WTC11 (cell line): ENCODE measurements at regions not wholly inside any gene's neighbourhood (a gene's known extent, or its start where the extent isn't known, plus 50 kb on each side); places are given as distances from the start of the nearest gene placed in this dataset.
"Not testable (repeated sequence)": the region's sequence is repeated elsewhere in the genome, so short reads cannot be mapped to it uniquely, and the experiment has no call there.

ENCODE experiments used
- ATAC-seq: fragments of 200-7000 bp; cut with Tn5 transposase; 2 replicates; pipeline ENCODE4 v1.10.0; 2021; ENCODE audit warnings: mild to moderate bottlenecking, moderate library complexity
- CTCF ChIA-PET: fragments of 300-600 bp; sonication (Branson Sonifier 250); formaldehyde crosslinking; loops from one replicate; lab custom pipeline; 2021; ENCODE audit warnings: antibody characterized with exemption; lab: Charles Lee
- POLR2A ChIA-PET: fragments of 350-600 bp; sonication (Branson Sonifier 250); formaldehyde crosslinking; loops from one replicate; lab custom pipeline; 2021; ENCODE audit warnings: antibody characterized with exemption; lab: Charles Lee
- DNase-seq: peaks from one replicate; pipeline ENCODE4 v3.0.0; 2021; ENCODE audit warnings: low spot score
- H3K27ac Mint-ChIP-seq: 2 replicates; pipeline ENCODE4 v1.8.0; 2021; ENCODE audit warnings: mixed read lengths
- H3K27me3 Mint-ChIP-seq: 2 replicates; pipeline ENCODE4 v1.8.0; 2021; ENCODE audit warnings: low read depth, mild to moderate bottlenecking, moderate library complexity, mixed read lengths
- H3K36me3 Mint-ChIP-seq: 2 replicates; pipeline ENCODE4 v1.8.0; 2021; ENCODE audit warnings: mixed read lengths
- H3K4me1 Mint-ChIP-seq: 2 replicates; pipeline ENCODE4 v1.8.0; 2022; ENCODE audit warnings: mixed read lengths
- H3K4me3 Mint-ChIP-seq: 2 replicates; pipeline ENCODE4 v1.8.0; 2021; ENCODE audit warnings: mild to moderate bottlenecking, moderate library complexity, mixed read lengths
- H3K9me3 Mint-ChIP-seq: 2 replicates; pipeline ENCODE4 v1.8.0; 2021; ENCODE audit warnings: mixed read lengths
- ELF4 ChIP-seq: sonication (generic); formaldehyde crosslinking; IDR thresholded peaks from 2 replicates; pipeline ENCODE4 v1.8.1; 2022; ENCODE audit warnings: low read depth, mild to moderate bottlenecking, moderate library complexity, missing genetic modification reagents
- FOXJ3 ChIP-seq: sonication (generic); formaldehyde crosslinking; IDR thresholded peaks from 2 replicates; pipeline ENCODE4 v1.9.0; 2021; ENCODE audit warnings: missing genetic modification reagents, mild to moderate bottlenecking, borderline replicate concordance
- FOXP1 ChIP-seq: sonication (generic); formaldehyde crosslinking; IDR thresholded peaks from 2 replicates; pipeline ENCODE4 v1.8.0; 2022; ENCODE audit warnings: missing genetic modification reagents, mild to moderate bottlenecking, moderate library complexity, borderline replicate concordance
- GRHL2 ChIP-seq: fragments of 250-450 bp; sonication (Bioruptor Pico); IDR thresholded peaks from 2 replicates; pipeline ENCODE4 v1.8.0; 2022; ENCODE audit warnings: mild to moderate bottlenecking, moderate library complexity; ENCODE audit not compliant: insufficient replicate concordance, severe bottlenecking
- HMGA2 ChIP-seq: fragments of 250-450 bp; sonication (Bioruptor Pico); IDR thresholded peaks from 2 replicates; pipeline ENCODE4 v1.4.0; 2021; ENCODE audit warnings: mild to moderate bottlenecking, moderate library complexity
- IRF2 ChIP-seq: sonication (generic); formaldehyde crosslinking; IDR thresholded peaks from 2 replicates; pipeline ENCODE4 v1.8.0; 2022; ENCODE audit warnings: low read depth, missing genetic modification reagents, borderline replicate concordance
- NR1H2 ChIP-seq: sonication (generic); formaldehyde crosslinking; IDR thresholded peaks from 2 replicates; pipeline ENCODE4 v1.9.0; 2021; ENCODE audit warnings: mild to moderate bottlenecking, moderate library complexity, missing genetic modification reagents
- RELA ChIP-seq: sonication (generic); formaldehyde crosslinking; IDR thresholded peaks from 2 replicates; pipeline ENCODE4 v1.8.1; 2022; ENCODE audit warnings: missing genetic modification reagents, mild to moderate bottlenecking, borderline replicate concordance
- ZNF416 ChIP-seq: fragments of 250-450 bp; sonication (Bioruptor Pico); IDR thresholded peaks from 2 replicates; pipeline ENCODE4 v1.9.0; 2021; ENCODE audit warnings: mild to moderate bottlenecking, inconsistent platforms
- ZNF671 ChIP-seq: fragments of 250-450 bp; sonication (Bioruptor Pico); IDR thresholded peaks from 2 replicates; pipeline ENCODE4 v1.8.0; 2021; ENCODE audit warnings: mild to moderate bottlenecking
- TF ChIP-seq, protein P1 (sequence below): sonication (generic); formaldehyde crosslinking; IDR thresholded peaks from 2 replicates; pipeline ENCODE4 v1.8.1; 2023; ENCODE audit warnings: mild to moderate bottlenecking, missing genetic modification reagents
- TF ChIP-seq, protein P2 (sequence below): fragments of 250-450 bp; sonication (Bioruptor Pico); IDR thresholded peaks from 2 replicates; pipeline ENCODE4 v1.8.0; 2021; ENCODE audit warnings: mild to moderate bottlenecking
- TF ChIP-seq, protein P3 (sequence below): sonication (generic); formaldehyde crosslinking; IDR thresholded peaks from 2 replicates; pipeline ENCODE4 v1.8.0; 2022; ENCODE audit warnings: mild to moderate bottlenecking, missing genetic modification reagents
- TF ChIP-seq, protein P4 (sequence below): sonication (generic); formaldehyde crosslinking; IDR thresholded peaks from 2 replicates; pipeline ENCODE4 v1.8.0; 2022; ENCODE audit warnings: mild to moderate bottlenecking, missing genetic modification reagents
- TF ChIP-seq, protein P5 (sequence below): sonication (generic); formaldehyde crosslinking; IDR thresholded peaks from 2 replicates; pipeline ENCODE4 v1.8.0; 2022; ENCODE audit warnings: mild to moderate bottlenecking, missing genetic modification reagents
- TF ChIP-seq, protein P6 (sequence below): sonication (generic); formaldehyde crosslinking; IDR thresholded peaks from 2 replicates; pipeline ENCODE4 v1.8.1; 2023; ENCODE audit warnings: mild to moderate bottlenecking, missing genetic modification reagents, moderate library complexity
- TF ChIP-seq, protein P7 (sequence below): fragments of 250-450 bp; sonication (Bioruptor Pico); IDR thresholded peaks from 2 replicates; pipeline ENCODE4 v1.9.0; 2021; ENCODE audit warnings: mild to moderate bottlenecking
- TF ChIP-seq, protein P8 (sequence below): fragments of 250-450 bp; sonication (Bioruptor Pico); conservative IDR thresholded peaks from 2 replicates; pipeline ENCODE4 v1.9.0; 2021; ENCODE audit warnings: mild to moderate bottlenecking
- TF ChIP-seq, protein P9 (sequence below): sonication (generic); formaldehyde crosslinking; IDR thresholded peaks from 2 replicates; pipeline ENCODE4 v1.8.0; 2022; ENCODE audit warnings: mild to moderate bottlenecking, missing genetic modification reagents
- TF ChIP-seq, protein P10 (sequence below): sonication (generic); formaldehyde crosslinking; IDR thresholded peaks from 2 replicates; pipeline ENCODE4 v1.8.1; 2023; ENCODE audit warnings: mild to moderate bottlenecking, moderate library complexity, missing genetic modification reagents

DNA sequence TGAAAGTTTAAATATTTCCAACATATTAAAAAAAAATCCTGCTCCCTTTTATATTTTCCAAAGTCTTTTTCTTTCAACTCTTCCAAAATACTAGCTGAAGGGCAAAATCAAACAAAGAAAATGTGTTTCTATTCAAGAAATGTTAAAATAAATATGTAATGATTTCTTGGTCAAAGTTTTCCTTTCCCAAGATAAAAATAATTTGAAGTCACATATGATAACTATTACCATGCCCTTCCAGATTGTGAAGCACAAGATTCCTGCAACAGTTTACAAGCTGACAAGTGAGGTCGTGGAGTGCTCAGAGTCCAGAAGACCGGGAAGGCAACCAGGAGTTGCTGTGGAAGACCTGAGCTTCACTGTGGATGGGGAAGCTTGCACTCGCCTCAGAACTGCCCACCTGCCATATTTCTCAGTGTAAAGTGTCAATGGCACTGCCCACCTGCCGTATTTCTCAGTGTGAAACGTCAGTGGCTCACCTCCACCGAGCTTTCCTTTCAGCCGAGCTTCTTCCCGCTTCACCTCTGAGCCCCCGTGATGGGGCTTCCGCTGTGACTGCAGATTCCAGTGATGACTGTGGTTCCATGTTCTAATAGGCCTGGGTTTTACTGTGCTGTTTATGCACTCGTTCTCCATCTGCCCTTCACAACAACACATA is 160.5 kb downstream of the THBS2 start (continued):
- TF ChIP-seq, protein P1, sequence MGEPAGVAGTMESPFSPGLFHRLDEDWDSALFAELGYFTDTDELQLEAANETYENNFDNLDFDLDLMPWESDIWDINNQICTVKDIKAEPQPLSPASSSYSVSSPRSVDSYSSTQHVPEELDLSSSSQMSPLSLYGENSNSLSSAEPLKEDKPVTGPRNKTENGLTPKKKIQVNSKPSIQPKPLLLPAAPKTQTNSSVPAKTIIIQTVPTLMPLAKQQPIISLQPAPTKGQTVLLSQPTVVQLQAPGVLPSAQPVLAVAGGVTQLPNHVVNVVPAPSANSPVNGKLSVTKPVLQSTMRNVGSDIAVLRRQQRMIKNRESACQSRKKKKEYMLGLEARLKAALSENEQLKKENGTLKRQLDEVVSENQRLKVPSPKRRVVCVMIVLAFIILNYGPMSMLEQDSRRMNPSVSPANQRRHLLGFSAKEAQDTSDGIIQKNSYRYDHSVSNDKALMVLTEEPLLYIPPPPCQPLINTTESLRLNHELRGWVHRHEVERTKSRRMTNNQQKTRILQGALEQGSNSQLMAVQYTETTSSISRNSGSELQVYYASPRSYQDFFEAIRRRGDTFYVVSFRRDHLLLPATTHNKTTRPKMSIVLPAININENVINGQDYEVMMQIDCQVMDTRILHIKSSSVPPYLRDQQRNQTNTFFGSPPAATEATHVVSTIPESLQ (CRISPR knock-in tag), result no peak
- TF ChIP-seq NR1H2, result no peak
- TF ChIP-seq GRHL2, result no peak
- TF ChIP-seq ZNF671 (CRISPR knock-in tag), result no peak
- TF ChIP-seq, all 79 proteins: peak for 0

DNA sequence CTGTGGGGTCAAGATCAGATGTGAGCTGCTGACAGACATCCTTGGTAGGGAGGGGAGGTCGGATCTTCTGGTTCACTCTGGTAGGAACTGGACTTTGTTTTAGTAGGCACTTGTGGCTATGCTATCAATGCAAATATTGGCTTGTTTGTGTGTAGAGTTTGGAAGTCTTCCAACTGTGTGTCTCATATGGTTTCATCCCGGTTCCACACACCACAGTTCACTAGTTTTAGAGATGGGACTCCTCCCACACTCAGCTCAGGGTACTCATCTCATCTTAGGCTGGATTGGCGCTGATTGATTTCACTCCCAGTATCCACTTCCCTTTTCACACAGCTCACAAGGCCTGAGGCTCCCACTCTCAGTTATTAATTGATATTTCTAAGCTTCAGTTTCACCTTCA is 161.3 kb downstream of the THBS2 start:
- Mint-ChIP-seq H3K27ac (no peak overlapping the region), H3K4me3 (no peak overlapping the region), H3K27me3 (peaks cover 3% of the 10 kb centered on the region), H3K9me3 (peaks cover 72% of the 10 kb centered on the region), H3K4me1 (peaks cover 10% of the 10 kb centered on the region), H3K36me3 (peaks cover 55% of the 10 kb centered on the region)
- ATAC-seq (no peak), DNase-seq (no peak)
- POLR2A ChIA-PET, result no interaction called here
- TF ChIP-seq, protein P2, sequence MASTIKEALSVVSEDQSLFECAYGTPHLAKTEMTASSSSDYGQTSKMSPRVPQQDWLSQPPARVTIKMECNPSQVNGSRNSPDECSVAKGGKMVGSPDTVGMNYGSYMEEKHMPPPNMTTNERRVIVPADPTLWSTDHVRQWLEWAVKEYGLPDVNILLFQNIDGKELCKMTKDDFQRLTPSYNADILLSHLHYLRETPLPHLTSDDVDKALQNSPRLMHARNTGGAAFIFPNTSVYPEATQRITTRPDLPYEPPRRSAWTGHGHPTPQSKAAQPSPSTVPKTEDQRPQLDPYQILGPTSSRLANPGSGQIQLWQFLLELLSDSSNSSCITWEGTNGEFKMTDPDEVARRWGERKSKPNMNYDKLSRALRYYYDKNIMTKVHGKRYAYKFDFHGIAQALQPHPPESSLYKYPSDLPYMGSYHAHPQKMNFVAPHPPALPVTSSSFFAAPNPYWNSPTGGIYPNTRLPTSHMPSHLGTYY (CRISPR knock-in tag), result no peak
- TF ChIP-seq, protein P3, sequence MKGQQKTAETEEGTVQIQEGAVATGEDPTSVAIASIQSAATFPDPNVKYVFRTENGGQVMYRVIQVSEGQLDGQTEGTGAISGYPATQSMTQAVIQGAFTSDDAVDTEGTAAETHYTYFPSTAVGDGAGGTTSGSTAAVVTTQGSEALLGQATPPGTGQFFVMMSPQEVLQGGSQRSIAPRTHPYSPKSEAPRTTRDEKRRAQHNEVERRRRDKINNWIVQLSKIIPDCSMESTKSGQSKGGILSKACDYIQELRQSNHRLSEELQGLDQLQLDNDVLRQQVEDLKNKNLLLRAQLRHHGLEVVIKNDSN (CRISPR knock-in tag), result no peak
- TF ChIP-seq, protein P4, sequence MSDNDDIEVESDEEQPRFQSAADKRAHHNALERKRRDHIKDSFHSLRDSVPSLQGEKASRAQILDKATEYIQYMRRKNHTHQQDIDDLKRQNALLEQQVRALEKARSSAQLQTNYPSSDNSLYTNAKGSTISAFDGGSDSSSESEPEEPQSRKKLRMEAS (CRISPR knock-in tag), result no peak
- TF ChIP-seq, protein P5, sequence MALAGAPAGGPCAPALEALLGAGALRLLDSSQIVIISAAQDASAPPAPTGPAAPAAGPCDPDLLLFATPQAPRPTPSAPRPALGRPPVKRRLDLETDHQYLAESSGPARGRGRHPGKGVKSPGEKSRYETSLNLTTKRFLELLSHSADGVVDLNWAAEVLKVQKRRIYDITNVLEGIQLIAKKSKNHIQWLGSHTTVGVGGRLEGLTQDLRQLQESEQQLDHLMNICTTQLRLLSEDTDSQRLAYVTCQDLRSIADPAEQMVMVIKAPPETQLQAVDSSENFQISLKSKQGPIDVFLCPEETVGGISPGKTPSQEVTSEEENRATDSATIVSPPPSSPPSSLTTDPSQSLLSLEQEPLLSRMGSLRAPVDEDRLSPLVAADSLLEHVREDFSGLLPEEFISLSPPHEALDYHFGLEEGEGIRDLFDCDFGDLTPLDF (CRISPR knock-in tag), result no peak
- no peak for TF ChIP-seq HMGA2 (CRISPR knock-in tag)
- no peak for TF ChIP-seq ZNF416
- TF ChIP-seq NR1H2, result no peak
- TF ChIP-seq, protein P6, sequence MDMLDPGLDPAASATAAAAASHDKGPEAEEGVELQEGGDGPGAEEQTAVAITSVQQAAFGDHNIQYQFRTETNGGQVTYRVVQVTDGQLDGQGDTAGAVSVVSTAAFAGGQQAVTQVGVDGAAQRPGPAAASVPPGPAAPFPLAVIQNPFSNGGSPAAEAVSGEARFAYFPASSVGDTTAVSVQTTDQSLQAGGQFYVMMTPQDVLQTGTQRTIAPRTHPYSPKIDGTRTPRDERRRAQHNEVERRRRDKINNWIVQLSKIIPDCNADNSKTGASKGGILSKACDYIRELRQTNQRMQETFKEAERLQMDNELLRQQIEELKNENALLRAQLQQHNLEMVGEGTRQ (CRISPR knock-in tag), result no peak
- no peak for TF ChIP-seq RELA (CRISPR knock-in tag)
- TF ChIP-seq, protein P7, sequence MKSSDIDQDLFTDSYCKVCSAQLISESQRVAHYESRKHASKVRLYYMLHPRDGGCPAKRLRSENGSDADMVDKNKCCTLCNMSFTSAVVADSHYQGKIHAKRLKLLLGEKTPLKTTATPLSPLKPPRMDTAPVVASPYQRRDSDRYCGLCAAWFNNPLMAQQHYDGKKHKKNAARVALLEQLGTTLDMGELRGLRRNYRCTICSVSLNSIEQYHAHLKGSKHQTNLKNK, result no peak
- no peak for TF ChIP-seq IRF2 (CRISPR knock-in tag)
- TF ChIP-seq, protein P8, sequence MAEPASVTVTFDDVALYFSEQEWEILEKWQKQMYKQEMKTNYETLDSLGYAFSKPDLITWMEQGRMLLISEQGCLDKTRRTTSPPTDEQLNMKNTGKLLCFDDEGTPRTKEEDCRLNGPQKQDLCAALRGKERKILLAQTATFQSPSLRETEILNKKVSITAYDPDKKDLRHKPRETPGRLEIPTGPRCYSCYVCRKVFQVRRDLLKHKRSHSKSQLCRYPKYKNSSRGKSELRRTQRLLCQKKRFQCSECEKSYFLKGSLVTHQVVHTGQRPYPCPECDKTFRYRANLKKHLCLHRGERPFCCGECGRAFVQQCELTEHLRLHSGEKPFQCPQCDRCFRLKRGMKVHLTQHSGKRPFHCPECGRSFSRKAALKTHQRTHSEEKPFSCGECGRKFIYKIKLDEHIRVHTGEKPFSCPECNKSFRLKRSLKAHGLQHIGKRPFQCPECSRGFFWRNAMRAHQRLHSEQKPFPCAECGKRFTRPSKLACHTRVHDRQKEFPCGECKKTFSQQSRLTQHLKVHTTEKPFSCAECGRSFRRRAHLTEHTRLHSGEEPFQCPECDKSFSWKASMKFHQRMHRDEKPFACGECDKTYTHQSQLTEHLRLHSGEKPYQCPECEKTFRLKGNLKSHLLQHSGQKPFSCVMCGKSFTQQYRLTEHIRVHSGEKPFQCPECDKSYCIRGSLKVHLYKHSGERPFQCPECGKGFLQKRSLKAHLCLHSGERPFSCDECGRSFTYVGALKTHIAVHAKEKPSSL, result no peak
- TF ChIP-seq FOXP1 (CRISPR knock-in tag), result no peak
- no peak for TF ChIP-seq FOXJ3 (CRISPR knock-in tag)
- TF ChIP-seq, protein P9, sequence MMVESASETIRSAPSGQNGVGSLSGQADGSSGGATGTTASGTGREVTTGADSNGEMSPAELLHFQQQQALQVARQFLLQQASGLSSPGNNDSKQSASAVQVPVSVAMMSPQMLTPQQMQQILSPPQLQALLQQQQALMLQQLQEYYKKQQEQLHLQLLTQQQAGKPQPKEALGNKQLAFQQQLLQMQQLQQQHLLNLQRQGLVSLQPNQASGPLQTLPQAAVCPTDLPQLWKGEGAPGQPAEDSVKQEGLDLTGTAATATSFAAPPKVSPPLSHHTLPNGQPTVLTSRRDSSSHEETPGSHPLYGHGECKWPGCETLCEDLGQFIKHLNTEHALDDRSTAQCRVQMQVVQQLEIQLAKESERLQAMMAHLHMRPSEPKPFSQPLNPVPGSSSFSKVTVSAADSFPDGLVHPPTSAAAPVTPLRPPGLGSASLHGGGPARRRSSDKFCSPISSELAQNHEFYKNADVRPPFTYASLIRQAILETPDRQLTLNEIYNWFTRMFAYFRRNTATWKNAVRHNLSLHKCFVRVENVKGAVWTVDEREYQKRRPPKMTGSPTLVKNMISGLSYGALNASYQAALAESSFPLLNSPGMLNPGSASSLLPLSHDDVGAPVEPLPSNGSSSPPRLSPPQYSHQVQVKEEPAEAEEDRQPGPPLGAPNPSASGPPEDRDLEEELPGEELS (CRISPR knock-in tag), result no peak
- TF ChIP-seq ELF4, result no peak
- TF ChIP-seq, protein P10, sequence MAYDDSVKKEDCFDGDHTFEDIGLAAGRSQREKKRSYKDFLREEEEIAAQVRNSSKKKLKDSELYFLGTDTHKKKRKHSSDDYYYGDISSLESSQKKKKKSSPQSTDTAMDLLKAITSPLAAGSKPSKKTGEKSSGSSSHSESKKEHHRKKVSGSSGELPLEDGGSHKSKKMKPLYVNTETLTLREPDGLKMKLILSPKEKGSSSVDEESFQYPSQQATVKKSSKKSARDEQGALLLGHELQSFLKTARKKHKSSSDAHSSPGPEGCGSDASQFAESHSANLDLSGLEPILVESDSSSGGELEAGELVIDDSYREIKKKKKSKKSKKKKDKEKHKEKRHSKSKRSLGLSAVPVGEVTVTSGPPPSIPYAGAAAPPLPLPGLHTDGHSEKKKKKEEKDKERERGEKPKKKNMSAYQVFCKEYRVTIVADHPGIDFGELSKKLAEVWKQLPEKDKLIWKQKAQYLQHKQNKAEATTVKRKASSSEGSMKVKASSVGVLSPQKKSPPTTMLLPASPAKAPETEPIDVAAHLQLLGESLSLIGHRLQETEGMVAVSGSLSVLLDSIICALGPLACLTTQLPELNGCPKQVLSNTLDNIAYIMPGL (CRISPR knock-in tag), result no peak
- TF ChIP-seq ZNF671 (CRISPR knock-in tag), result no peak
- CTCF ChIA-PET, result no interaction called here

DNA sequence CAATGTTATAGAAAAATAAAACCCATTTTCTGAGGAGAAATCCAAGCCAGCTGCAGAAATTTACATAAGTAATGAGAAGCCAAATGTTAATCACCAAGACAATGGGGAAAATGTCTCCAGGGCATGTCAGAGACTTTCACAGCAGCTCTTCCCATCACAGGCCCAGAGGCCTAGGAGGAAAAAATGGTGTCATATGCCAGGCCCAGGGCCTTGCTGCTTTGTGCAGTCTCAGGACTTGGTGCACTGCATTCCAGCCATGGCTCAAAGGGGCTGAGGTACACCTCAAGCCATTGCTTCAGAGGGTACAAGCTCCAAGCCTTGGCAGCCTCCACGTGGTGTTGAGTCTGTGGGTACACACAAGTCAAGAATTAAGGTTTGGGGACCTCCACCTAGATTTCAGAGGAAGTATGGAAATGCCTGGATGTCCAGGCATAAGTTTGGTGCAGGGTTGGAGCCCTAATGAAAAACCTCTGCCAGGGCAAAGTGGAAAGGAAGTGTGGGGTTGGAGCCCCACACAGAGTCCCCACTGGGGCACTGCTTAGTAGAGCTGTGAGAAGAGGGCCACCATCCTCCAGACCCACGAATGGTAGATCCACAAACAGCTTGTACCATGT is 163.0 kb downstream of the THBS2 start:
- DNase-seq, H3K27ac Mint-ChIP-seq, ATAC-seq, CTCF ChIA-PET, H3K4me1 Mint-ChIP-seq, POLR2A ChIA-PET, H3K4me3 Mint-ChIP-seq, H3K27me3 Mint-ChIP-seq: not testable (repeated sequence)
- H3K36me3 Mint-ChIP-seq, result peaks cover 58% of the 10 kb centered on the region
- H3K9me3 Mint-ChIP-seq, result peaks cover 75% of the 10 kb centered on the region
